ENCODE measurements at regions not wholly inside any gene's neighbourhood (a gene's known extent, or its start where the extent isn't known, plus 50 kb on each side); places are given as distances from the start of the nearest gene placed in this dataset.

- DNase-seq (ENCODE audit: low spot score in 2 of 2): no peak
- no peaks in the 10 kb centered on the region for H3K27me3 ChIP-seq
- no peaks in the 10 kb centered on the region for H3K9me3 ChIP-seq
- no peak for TF ChIP-seq CTCF (IDR thresholded peaks at IDR 0.05)
- H3K27ac ChIP-seq: no peak overlapping the region
- no peaks in the 10 kb centered on the region for H3K36me3 ChIP-seq
- no peak overlapping the region for H3K4me3 ChIP-seq
- intact Hi-C loops (cut with DNase I): no loop called here
- no peaks in the 10 kb centered on the region for H3K4me1 ChIP-seq
Measured at GRCh38 chr11:91373497-91373896, 851.1 kb upstream of the FAT3 start.

- H3K9me3 ChIP-seq: no peaks in the 10 kb centered on the region
- H3K4me1 ChIP-seq: no peaks in the 10 kb centered on the region
- intact Hi-C loops (cut with DNase I): no loop called here
- DNase-seq (ENCODE audit: low spot score in 2 of 2): no peak
- no peak overlapping the region for H3K27ac ChIP-seq
- no peaks in the 10 kb centered on the region for H3K27me3 ChIP-seq
- H3K4me3 ChIP-seq: no peak overlapping the region
- no peak for TF ChIP-seq CTCF (IDR thresholded peaks at IDR 0.05)
- no peaks in the 10 kb centered on the region for H3K36me3 ChIP-seq
Measured at GRCh38 chr11:91366816-91367215, 857.8 kb upstream of the FAT3 start.

- no peak for DNase-seq (ENCODE audit: low spot score in 2 of 2)
- Histone ChIP-seq H3K4me3 (no peak overlapping the region), H3K27me3 (no peaks in the 10 kb centered on the region), H3K9me3 (no peaks in the 10 kb centered on the region), H3K36me3 (no peaks in the 10 kb centered on the region), H3K27ac (no peak overlapping the region), H3K4me1 (no peaks in the 10 kb centered on the region)
- intact Hi-C loops (cut with DNase I): no loop called here
- no peak for TF ChIP-seq CTCF (IDR thresholded peaks at IDR 0.05)
Measured at GRCh38 chr11:91365986-91366585, 858.5 kb upstream of the FAT3 start.

GRCh38 chr11:91350931-91351330 is 873.7 kb upstream of the FAT3 start:
- H3K36me3 ChIP-seq: no peaks in the 10 kb centered on the region
- no peak for DNase-seq (ENCODE audit: low spot score in 2 of 2)
- H3K27me3 ChIP-seq: no peaks in the 10 kb centered on the region
- H3K9me3 ChIP-seq: no peaks in the 10 kb centered on the region
- no peak overlapping the region for H3K4me3 ChIP-seq
- intact Hi-C loops (cut with DNase I): no loop called here
- TF ChIP-seq CTCF (IDR thresholded peaks at IDR 0.05): no peak
- no peaks in the 10 kb centered on the region for H3K4me1 ChIP-seq
- no peak overlapping the region for H3K27ac ChIP-seq

GRCh38 chr11:91326751-91327150 is 897.9 kb upstream of the FAT3 start:
- H3K27me3 ChIP-seq: no peaks in the 10 kb centered on the region
- no peak overlapping the region for H3K4me3 ChIP-seq
- H3K27ac ChIP-seq: no peak overlapping the region
- no peak for DNase-seq (ENCODE audit: low spot score in 2 of 2)
- H3K36me3 ChIP-seq: no peaks in the 10 kb centered on the region
- intact Hi-C loops (cut with DNase I): no loop called here
- TF ChIP-seq CTCF (IDR thresholded peaks at IDR 0.05): no peak
- no peaks in the 10 kb centered on the region for H3K9me3 ChIP-seq
- no peaks in the 10 kb centered on the region for H3K4me1 ChIP-seq

- Histone ChIP-seq H3K4me3 (no peak overlapping the region), H3K27me3 (no peaks in the 10 kb centered on the region), H3K4me1 (no peaks in the 10 kb centered on the region), H3K36me3 (no peaks in the 10 kb centered on the region), H3K9me3 (no peaks in the 10 kb centered on the region), H3K27ac (no peak overlapping the region)
- no peak for TF ChIP-seq CTCF (IDR thresholded peaks at IDR 0.05)
- no peak for DNase-seq (ENCODE audit: low spot score in 2 of 2)
- intact Hi-C loops (cut with DNase I): no loop called here
Measured at GRCh38 chr11:91326280-91326679, 898.3 kb upstream of the FAT3 start.

Data from ascending aorta (tissue), 2 donors.